ENCODE measurements at regions not wholly inside any gene's neighbourhood (a gene's known extent, or its start where the extent isn't known, plus 50 kb on each side); places are given as distances from the start of the nearest gene placed in this dataset.

GRCh38 chr6:168875811-168876576, 377.7 kb downstream of the THBS2 start:
- intact Hi-C loops (cut with DNase I; ENCODE audit: low total_unique reads) = no loop called here

GRCh38 chr6:168874637-168875036, 379.0 kb downstream of the THBS2 start:
- no peak for DNase-seq
- Histone ChIP-seq H3K4me1 (peaks cover 0 to 19% (median 9%) of the 10 kb centered on the region in 4 donors), H3K27me3 (no peaks in the 10 kb centered on the region), H3K36me3 (no peaks in the 10 kb centered on the region), H3K4me3 (no peak overlapping the region), H3K9me3 (no peaks in the 10 kb centered on the region), H3K27ac (no peak overlapping the region)
- WGBS, 5 donors = 88 to 91% (median 89%) methylated on average over 10 of the region's 10 CpGs
- intact Hi-C loops (cut with DNase I; ENCODE audit: low total_unique reads) = no loop called here
- no peak for TF ChIP-seq EP300 (IDR thresholded peaks at IDR 0.05)
- no peak for TF ChIP-seq CTCF (IDR thresholded peaks at IDR 0.05)
- TF ChIP-seq POLR2A (IDR thresholded peaks at IDR 0.05) = no peak
- TF ChIP-seq POLR2AphosphoS5 (IDR thresholded peaks at IDR 0.05) = no peak

More at GRCh38 chr6:168875811-168876576, 377.7 kb downstream of the THBS2 start:
- no peaks in the 10 kb centered on the region for H3K27me3 ChIP-seq
- TF ChIP-seq POLR2A (IDR thresholded peaks at IDR 0.05) = no peak
- no peak for TF ChIP-seq CTCF (IDR thresholded peaks at IDR 0.05)
- no peak for TF ChIP-seq EP300 (IDR thresholded peaks at IDR 0.05)
- TF ChIP-seq POLR2AphosphoS5 (IDR thresholded peaks at IDR 0.05) = no peak
- no peak overlapping the region for H3K27ac ChIP-seq
- H3K4me1 ChIP-seq = peaks cover 0 to 19% (median 9%) of the 10 kb centered on the region in 4 donors
- 88 to 93% (median 92%) methylated on average over 25 to 26 of the region's 26 CpGs for WGBS, 5 donors
- no peak overlapping the region for H3K4me3 ChIP-seq
- no peaks in the 10 kb centered on the region for H3K36me3 ChIP-seq
- H3K9me3 ChIP-seq = no peaks in the 10 kb centered on the region
- DNase-seq = no peak

GRCh38 chr6:168873278-168874190, 380.1 kb downstream of the THBS2 start:
- Histone ChIP-seq H3K4me3 (no peak overlapping the region), H3K9me3 (no peaks in the 10 kb centered on the region), H3K27me3 (no peaks in the 10 kb centered on the region), H3K36me3 (no peaks in the 10 kb centered on the region), H3K4me1 (peaks cover 0 to 19% (median 9%) of the 10 kb centered on the region in 4 donors), H3K27ac (no peak overlapping the region)
- WGBS, 5 donors = 84 to 88% (median 87%) methylated on average over 37 to 38 of the region's 38 CpGs
- intact Hi-C loops (cut with DNase I; ENCODE audit: low total_unique reads) = no loop called here
- DNase-seq = no peak
- no peak for TF ChIP-seq POLR2A (IDR thresholded peaks at IDR 0.05)
- TF ChIP-seq POLR2AphosphoS5 (IDR thresholded peaks at IDR 0.05) = no peak
- TF ChIP-seq EP300 (IDR thresholded peaks at IDR 0.05) = no peak
- no peak for TF ChIP-seq CTCF (IDR thresholded peaks at IDR 0.05)

- 18 to 54% (median 30%) methylated on average over 13 to 20 of the region's 20 CpGs for WGBS, 5 donors
- intact Hi-C loops (cut with DNase I; ENCODE audit: low total_unique reads) = no loop called here
- TF ChIP-seq POLR2AphosphoS5 (IDR thresholded peaks at IDR 0.05) (peak in 1 of 3 donors; percentile 15), EP300 (IDR thresholded peaks at IDR 0.05) (no peak)
Measured at GRCh38 chr6:168871642-168872315, 381.9 kb downstream of the THBS2 start.

More at GRCh38 chr6:168871642-168872315, 381.9 kb downstream of the THBS2 start:
- Histone ChIP-seq H3K27me3 (no peaks in the 10 kb centered on the region), H3K4me1 (peaks cover 0 to 7% (median 0%) of the 10 kb centered on the region in 4 donors), H3K36me3 (no peaks in the 10 kb centered on the region), H3K27ac (no peak overlapping the region), H3K4me3 (peak overlapping the region in 2 of 4 donors; percentile 18 to 26), H3K9me3 (no peaks in the 10 kb centered on the region)
- DNase-seq = peak; percentile 44 to 57

All from stomach (tissue), 8 donors.